SHP77 treated with DMSO at 0.1 percent for 48 hours (cell line): ENCODE measurements at regions not wholly inside any gene's neighbourhood (a gene's known extent, or its start where the extent isn't known, plus 50 kb on each side); places are given as distances from the start of the nearest gene placed in this dataset.
"Not testable (repeated sequence)": the region's sequence is repeated elsewhere in the genome, so short reads cannot be mapped to it uniquely, and the experiment has no call there.

Source experiments
- DNase-seq: peaks from one replicate; lab custom pipeline; 2025; lab: John Stamatoyannopoulos, UW

DNA sequence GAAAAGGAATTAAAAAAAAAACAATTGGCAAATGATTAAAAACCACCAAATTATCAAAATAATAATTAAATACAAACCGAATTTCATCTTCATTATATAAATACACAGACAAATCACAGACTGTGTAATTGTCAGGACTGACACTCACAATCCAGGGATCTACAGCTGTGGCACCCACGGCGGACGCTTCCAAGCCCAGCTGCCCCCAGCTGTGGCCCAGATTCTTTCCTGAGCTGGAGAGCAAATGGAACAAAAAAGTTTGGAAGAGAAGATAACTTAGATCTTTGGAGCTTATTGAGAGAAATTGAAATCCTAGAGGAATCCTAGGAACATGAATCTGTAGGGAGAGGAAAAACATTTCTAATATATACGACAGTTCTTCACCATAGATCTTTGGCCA is 316.1 kb downstream of the OTUD1 start:
- DNase-seq: no peak

DNA sequence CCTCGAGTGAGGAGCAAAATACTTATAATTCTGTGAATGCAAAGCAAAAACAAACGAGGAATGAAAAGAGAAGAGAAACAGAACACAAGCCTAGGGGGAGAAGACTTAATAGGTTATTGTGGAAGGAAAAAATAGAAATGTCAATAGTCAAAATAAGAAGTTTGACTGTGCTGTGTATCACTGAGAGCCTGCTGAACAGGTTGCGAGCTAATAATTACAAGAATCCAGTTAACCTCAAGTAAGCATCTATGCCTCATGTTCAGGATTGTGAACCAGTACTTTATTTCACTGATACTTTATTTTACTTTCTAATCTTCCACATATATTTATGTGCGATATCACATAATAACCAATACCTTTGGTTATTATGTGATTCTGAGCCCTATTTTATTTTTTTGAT is 316.7 kb downstream of the OTUD1 start:
- no peak for DNase-seq

DNA sequence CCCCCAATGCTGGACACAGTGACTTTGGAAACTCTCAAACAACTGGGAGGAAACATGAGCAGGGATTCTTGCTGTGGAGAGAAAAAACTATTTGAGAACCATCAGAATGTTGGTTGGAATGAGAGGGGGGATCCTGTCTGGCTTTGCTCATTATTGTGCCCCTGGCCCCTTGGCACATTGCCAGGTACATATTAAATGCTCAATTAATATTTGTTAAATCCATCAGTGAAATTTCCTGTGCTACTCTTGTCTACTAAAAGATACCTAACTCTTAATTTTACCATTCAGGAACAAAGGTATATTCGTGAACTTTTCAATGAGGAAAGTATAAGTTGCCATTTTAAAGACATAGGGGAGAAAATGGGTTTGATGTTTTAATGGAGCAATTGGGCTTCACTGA is 329.4 kb downstream of the OTUD1 start:
- DNase-seq: no peak

DNA sequence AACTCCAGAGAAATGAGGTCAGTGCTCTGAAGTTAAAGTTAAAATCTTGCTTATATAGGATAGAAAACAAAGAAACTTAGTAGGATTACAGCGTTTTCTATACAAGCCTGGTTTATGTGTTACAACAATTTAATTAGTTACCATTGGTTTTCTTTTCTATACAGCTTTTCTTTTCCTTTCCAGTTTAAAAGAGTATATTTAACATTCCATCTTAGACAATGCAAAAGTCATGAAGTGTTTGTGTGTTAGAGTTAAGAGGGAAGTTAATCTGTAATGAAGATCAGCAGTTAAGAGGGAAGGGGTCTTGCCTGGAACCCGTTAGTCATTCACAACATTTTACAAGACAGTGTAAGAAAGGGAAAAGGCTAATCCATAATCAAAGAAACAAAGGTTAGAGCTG is 338.3 kb downstream of the OTUD1 start:
- no peak for DNase-seq

DNA sequence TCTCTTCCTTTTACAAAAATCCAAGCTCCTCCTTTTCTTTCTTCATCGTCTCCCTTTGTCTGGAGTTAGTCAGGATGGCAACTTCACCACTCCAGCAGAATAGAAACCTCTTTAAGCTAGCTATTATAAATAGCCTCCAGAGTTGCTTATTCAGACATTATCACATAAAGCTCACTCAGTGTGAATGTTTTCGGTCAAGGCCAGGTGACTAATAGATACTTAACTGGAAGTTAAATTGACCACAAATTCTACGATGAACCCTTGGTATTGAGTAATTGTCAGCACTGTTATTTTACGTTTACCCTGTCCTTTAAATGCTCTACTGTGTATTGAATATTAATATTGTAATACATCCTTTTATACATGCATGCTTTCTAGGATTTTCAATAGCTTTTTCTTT is 340.4 kb downstream of the OTUD1 start:
- no peak for DNase-seq

DNA sequence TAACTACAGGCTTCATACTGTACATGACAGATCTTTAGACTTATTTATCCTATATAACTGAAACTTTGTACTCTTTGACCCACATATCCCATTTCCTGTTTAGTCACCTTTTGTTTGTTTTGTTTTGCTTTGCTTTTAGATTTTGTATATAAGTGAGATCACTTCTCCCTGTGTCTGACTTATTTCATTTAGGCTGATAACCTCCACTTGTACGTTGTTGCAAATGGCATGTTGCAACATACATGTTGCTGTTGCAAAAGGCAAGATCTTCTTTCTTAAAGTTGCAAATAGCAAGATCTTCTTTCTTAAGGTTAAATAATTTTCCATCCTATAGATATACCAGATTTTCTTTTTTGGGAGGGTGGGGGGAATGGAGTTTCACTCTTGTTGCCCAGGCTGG is 341.5 kb downstream of the OTUD1 start:
- DNase-seq: no peak

DNA sequence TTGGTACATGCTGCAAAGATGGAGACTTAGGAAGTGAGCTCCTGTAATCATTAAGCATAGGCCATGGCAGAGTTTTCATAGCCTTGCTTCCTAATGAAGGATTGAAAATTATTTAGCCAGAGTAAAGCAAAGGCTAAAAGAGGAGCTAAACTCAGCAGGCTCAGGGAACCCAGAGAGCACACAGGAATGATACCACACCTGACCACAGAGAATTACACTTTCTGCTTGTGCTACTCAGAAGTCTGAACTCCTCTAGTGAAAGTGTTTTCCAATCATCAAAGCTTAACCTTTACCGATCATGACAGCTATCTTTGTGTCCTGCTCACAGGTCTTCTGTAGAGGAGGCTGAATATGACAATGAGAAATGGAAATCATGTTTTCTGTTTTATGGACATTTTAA is 347.7 kb downstream of the OTUD1 start:
- DNase-seq: no peak

DNA sequence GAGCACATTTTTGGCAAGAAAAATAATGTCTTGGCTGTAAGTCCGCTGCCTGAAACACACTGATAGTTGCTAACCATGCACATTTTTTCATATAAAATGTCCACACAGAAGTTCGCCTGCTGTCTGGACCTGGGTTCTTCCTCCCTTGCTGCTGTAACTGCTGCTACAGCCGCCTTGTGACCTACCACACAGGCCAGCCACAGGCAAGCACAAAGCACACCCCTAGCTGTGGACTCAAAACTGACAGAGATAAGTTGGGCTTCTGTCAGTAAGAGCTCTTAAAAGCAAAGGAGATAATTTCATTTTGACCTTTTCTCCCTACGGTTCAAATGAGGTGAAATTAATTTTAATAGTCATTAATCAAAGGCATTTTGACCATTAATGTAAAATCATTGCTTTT is 354.7 kb downstream of the OTUD1 start:
- DNase-seq: no peak

DNA sequence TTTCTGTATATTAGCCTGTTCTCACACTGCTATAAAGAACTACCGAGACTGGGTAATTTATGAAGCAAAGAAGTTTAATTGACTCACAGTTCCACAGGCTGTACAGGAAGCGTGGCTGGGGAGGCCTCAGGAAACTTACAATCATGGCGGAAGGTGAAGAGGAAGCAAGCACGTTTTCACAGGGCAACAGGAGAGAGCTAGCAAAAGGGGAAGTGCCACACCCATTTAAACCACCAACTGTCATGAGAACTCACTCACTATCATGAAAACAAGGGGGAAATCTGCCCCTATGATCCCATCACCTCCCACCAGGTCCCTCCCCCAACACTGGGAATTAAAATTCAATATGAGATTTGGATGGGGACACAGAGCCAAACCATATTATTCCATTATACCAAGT is 358.6 kb downstream of the OTUD1 start:
- not testable (repeated sequence) for DNase-seq

DNA sequence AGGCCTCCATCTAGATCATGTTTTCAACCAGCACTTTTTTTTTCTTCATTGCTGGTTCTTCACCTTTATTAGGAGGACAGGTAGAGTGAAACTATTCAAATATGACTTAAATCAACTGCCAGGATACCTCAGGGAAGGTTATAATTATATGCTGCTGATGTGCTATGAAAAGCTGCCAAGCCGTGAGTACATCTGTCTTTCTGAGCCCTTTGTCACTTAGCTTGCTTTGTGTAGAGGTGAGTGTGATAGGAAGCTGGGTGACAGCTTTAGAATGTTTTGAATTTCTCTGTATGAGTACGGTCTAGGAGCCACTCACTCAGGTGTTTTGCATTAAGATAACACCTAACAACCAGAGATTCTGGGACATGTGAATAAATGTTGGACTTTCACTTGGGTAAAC is 365.2 kb downstream of the OTUD1 start:
- DNase-seq: no peak

DNA sequence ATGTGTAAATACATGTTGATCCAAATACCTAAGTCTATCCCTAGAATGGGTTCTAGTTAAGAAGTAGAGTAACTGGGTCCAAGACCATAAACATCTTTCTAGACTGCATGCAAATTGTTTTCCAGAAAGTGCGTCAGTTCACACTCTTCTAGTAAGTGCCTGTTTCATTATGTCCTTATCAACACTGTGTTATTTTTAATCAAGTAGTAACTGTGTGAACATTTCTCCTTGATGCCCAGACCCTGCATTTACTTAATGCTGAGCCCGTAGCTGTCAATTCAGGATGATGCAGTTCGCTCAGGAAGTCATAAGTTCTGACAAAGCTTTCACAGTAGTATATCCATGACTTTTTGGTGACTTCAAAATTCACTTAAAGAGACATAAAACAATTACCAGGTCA is 374.8 kb downstream of the OTUD1 start:
- DNase-seq: no peak

DNA sequence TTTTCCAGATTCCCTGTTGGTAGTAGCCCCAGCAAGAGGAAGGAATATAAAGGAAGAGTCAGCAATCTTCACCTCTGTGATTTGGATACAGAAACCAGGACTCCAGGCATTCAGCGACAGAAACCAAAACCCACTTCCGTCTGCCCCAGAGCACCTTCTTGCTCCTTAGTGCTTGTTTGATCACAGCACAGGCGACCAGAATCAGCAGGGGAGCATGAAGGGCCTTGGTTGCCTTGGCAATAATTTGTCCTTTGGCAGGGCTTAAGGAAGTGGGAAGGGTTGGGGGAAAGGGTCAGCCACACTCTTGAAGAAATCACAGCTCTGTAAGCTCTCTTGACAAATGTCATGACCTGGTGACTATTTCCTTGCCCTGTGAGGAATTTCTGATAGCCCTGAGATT is 379.6 kb downstream of the OTUD1 start:
- DNase-seq: no peak

DNA sequence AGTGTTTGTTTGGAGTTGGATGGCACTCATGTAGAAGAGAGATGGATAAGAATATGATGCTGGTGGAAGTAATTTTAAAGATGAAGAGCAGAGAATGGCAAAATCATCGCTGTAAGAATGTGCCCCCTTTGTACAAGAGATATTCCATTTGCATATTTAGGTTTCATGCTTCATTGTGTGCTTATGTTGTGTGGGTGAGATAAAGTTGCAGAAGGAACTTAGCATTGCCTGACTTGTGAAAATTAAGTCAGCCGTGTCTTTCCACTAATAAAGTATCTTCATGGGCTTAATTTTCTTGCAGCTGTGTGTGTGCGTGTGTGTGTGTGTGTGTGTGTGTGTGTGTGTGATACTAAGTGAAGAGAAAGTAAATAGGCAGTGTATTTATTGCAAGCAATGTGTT is 381.9 kb downstream of the OTUD1 start:
- DNase-seq: no peak

DNA sequence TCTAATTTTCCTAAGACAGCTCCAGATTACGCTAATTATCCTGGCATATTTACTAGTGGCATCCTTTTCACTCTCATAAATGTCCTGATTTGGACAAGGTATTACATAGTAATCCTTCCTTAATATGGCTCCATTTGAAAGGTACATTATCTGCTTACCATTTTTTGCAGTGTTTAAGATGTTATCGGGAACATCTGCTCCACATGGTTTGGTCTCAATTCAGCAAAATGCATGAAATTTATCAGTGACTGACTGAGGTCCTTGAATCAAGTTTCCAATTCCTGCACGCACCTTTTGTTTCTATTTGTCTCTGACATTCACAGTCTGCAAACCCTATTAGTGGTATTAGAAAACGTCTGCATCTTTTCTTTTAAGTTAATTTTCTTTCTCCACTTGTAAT is 384.1 kb upstream of the KIAA1217 start:
- DNase-seq: no peak

DNA sequence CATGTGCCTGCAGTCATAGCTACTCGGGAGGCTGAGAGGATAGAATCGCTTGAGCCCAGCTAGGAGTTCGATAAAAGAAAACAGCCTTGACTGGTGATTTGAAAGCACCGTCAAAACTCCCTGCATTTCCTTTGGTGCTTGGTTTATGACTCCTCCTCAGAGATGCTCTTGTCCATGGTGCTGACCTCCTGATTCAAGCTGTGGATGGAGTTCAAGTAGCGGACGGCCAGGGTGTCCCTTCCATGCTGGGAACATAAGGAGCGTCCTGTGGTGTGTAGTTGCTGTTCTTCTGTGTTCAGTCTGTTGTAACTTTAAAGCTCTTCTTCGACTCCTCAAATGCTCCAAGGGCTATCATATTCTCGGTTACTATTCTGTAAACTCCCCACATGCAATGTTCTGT is 382.5 kb upstream of the KIAA1217 start:
- DNase-seq: no peak

DNA sequence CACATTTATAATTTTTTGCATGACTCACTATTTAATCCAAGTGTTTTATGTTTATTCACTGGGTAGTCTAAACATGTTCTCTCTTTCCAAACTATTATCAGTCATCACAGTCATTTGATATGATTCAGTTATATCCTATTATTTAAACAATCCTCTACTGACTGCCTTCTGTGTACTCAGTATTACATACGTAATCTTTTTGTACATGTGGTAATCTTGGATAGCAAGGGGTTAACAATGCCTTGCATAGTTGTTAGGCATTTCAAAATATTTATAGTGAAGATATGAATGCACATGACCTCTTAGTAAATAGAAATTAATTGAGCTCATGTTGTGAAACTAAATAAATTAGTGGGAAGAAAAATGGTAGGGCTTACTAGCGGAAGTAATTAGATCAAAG is 379.4 kb upstream of the KIAA1217 start:
- no peak for DNase-seq

DNA sequence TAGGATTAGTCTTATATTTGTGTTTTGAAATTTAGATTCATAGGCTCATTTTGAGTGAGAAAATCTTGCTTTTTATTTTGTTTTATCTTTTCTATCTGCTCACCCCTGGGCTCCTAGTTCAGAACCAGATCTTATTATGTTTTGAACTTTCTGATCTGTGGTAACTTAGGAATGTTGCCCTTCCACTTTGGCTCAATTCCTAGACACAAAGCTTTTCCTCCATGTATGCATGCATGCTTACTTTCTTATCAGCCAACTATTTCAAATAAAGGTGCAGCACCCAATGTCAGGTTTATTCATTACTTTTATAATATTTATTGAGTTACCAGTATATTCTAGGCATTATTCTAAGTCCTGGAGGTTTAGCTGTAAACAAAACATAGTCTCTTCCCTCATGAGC is 374.8 kb upstream of the KIAA1217 start:
- DNase-seq: no peak

DNA sequence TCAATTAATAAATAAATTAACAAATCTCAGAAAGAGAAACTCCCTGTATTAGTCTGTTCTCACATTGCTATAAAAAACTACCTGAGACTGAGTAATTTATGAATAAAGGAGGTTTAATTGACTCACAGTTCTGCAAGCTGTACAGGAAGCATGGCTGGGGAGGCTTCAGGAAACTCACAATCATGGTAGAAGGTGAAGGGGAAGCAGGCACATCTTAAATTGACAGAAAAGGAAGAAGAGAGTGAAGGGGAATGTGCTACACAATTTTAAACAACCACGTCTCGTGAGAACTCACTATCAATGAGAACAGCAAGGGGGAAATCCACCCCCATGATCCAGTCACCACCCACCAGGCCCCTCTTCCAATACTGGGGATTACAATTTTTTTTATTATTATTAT is 358.3 kb upstream of the KIAA1217 start:
- no peak for DNase-seq

DNA sequence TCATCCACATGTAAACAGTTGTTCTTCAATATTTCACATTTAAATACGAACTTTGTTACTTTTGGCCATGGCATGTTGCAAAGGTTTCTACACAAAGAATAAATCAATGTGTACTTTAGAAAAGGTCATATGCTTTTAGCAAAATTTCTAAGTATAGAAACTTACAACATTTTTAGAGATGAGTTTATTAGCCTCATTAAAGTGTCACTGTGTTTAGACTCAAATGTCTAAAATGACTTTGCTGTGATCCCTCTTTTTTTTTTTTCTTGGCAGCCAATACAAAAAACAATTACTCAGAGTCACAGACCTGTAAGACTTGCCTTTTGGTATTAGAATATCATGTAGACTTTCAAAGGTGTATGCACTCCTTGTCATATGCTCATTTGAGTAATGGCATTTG is 349.3 kb upstream of the KIAA1217 start:
- no peak for DNase-seq

DNA sequence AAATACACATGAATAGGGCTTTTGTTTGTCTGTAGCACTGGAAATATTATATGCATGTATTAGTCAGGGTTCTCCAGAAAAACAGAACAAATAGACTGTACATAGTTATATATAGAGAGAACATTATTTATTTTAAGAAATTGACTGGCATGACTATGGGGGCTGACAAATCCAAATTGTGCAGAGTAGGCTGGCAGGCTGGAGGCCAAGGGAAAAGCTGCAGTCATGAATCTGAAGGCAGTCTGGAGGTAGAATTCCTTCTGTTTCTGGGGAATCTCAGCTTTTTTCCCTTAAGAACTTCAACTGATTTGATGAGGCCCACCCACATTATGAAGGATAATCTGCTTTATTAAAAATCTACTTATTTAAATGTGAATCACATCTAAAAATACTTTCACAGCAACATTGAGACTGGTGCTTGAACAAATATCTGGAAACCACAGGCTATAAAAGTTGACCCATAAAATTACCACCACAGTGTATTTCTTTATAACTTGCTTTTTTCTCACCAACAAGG is 344.2 kb upstream of the KIAA1217 start:
- no peak for DNase-seq

DNA sequence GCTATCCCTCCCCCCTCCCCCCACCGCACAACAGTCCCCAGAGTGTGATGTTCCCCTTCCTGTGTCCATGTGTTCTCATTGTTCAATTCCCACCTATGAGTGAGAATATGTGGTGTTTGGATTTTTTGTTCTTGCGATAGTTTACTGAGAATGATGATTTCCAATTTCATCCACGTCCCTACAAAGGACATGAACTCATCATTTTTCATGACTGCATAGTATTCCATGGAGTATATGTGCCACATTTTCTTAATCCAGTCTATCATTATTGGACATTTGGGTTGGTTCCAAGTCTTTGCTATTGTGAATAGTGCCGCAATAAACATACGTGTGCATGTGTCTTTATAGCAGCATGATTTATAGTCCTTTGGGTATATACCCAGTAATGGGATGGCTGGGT is 342.0 kb upstream of the KIAA1217 start:
- not testable (repeated sequence) for DNase-seq

DNA sequence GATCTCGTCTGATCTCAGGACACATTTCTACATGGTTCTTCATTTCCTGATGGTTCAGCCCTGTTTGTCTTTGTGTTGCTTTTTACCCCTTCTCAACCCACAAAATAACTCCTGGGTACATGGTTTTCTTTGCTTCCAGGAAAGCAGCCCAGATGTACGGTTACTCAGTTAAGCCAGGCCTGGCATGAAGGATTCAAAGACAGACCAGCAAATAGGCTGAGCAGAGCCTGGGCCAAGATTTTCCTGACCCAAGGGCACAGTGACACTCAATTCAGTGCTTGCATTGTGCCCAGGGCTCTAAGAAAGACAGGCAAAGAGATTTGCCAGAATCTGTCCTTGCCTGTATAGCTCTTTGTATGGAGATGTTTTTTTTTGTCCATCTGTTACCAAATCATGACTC is 340.8 kb upstream of the KIAA1217 start:
- no peak for DNase-seq

DNA sequence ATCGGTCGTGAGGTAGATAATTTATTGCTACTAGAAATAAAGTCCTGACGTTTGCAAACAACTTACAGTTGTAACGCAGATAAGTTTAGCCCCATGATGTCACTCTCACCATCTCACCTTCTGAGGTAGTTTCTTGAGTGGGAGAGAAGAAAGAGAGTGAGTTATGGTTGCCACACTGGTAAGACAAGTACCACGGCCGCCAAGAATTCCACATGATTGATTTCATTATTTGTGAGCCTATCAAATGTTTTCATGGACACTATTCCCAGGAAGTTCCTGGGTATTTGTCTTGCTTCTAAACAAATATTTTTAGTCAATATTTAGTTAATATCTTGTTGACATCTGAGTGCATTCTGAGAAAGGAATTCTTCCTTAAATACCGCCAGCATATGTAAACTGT is 339.4 kb upstream of the KIAA1217 start:
- DNase-seq: no peak

DNA sequence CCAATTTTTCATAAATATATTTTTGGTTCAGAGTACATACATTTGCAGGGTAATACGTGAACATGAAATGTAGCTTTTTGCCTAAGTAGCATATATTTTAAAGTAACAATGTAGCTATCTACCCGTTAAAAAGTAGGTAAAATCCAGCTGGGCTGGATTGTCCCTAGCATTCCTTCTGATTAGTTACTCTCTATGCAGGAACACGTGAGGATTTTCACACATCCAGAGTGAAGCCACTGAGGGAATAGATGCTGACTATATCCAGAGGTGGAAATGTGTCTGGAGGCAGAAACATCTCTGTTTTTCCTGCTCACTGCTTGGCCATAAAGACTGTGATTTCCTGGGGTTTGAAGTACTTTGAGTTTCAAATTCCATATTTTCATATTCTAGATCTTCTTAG is 338.9 kb upstream of the KIAA1217 start:
- no peak for DNase-seq
